A673 (cell line): ENCODE measurements at regions not wholly inside any gene's neighbourhood (a gene's known extent, or its start where the extent isn't known, plus 50 kb on each side); places are given as distances from the start of the nearest gene placed in this dataset.

Experiments used
- BruUV-seq: library from RNA; stranded (reverse); fragments of 400-500 nt; replicated peaks from 2 replicates; lab custom pipeline; 2021; lab: Mats Ljungman, UMichigan
- CTCF ChIA-PET: fragments of 300-600 bp; sonication (Branson Sonifier 250); formaldehyde crosslinking; loops from one replicate; lab custom pipeline; 2022; ENCODE audit warnings: antibody characterized with exemption; lab: Charles Lee
- POLR2A ChIA-PET: fragments of 300-600 bp; sonication (Branson Sonifier 250); formaldehyde crosslinking; loops from one replicate; lab custom pipeline; 2022; ENCODE audit warnings: antibody characterized with exemption; ENCODE audit not compliant: low non-redundant PET; lab: Charles Lee
- DNase-seq: peaks from one replicate; pipeline ENCODE4 v3.0.0-alpha.2; 2015; ENCODE audit warnings: low spot score
- H3K27ac ChIP-seq: fragments of 200-600 bp; sonication (generic); 2 replicates; pipeline ENCODE4 v1.5.1; 2016; ENCODE audit warnings: mixed run types, low read depth, mild to moderate bottlenecking, mixed read lengths, antibody characterized with exemption, low read length; ENCODE audit not compliant: poor library complexity, severe bottlenecking
- H3K27me3 ChIP-seq: fragments of 200-600 bp; sonication (generic); replicated peaks from 2 replicates; pipeline ENCODE4 v1.6.1; 2017; ENCODE audit warnings: mixed run types, low read depth, mild to moderate bottlenecking, mixed read lengths, antibody characterized with exemption, low read length; ENCODE audit not compliant: insufficient read depth, poor library complexity
- H3K36me3 ChIP-seq: fragments of 200-600 bp; sonication (generic); 2 replicates; pipeline ENCODE4 v1.6.1; 2016; ENCODE audit warnings: mixed run types, mild to moderate bottlenecking, mixed read lengths, antibody characterized with exemption, low read length; ENCODE audit not compliant: insufficient read depth, poor library complexity, severe bottlenecking
- H3K4me1 ChIP-seq: fragments of 200-600 bp; sonication (generic); 2 replicates; pipeline ENCODE4 v1.6.1; 2017; ENCODE audit warnings: mixed run types, mild to moderate bottlenecking, mixed read lengths, antibody characterized with exemption, low read length; ENCODE audit not compliant: insufficient read depth, poor library complexity, severe bottlenecking
- H3K4me3 ChIP-seq: fragments of 200-600 bp; sonication (generic); 2 replicates; pipeline ENCODE4 v1.5.1; 2016; ENCODE audit warnings: low read depth, mixed run types, mild to moderate bottlenecking, mixed read lengths, low read length; ENCODE audit not compliant: poor library complexity, severe bottlenecking
- H3K9me3 ChIP-seq: fragments of 200-600 bp; sonication (generic); 2 replicates; pipeline ENCODE4 v1.6.1; 2016; ENCODE audit warnings: mixed run types, low read depth, mild to moderate bottlenecking, mixed read lengths, antibody characterized with exemption, low read length; ENCODE audit not compliant: poor library complexity, severe bottlenecking
- EZH2 ChIP-seq: fragments of 200-600 bp; sonication (generic); IDR thresholded peaks from 2 replicates; pipeline ENCODE4 v1.6.1; 2017; ENCODE audit warnings: borderline replicate concordance, low read depth, mild to moderate bottlenecking, mixed read lengths, antibody characterized with exemption, low read length; ENCODE audit not compliant: poor library complexity, severe bottlenecking
- intact Hi-C: fragments of 100-400 bp; cut with micrococcal nuclease; formaldehyde crosslinking; loops from one replicate; pipeline ENCODE4 v1.10.0; 2022; ENCODE audit not compliant: unreplicated experiment
- TF ChIP-seq, protein P1 (sequence below): fragments of 300-800, 200-600 bp; sonication (generic); conservative IDR thresholded peaks from 2 replicates; pipeline ENCODE4 v1.5.1; 2017; ENCODE audit warnings: low read depth, mild to moderate bottlenecking, antibody characterized with exemption, low read length, moderate library complexity, mixed read lengths

GRCh38 chr13:24045597-24045996 lies 114.9 kb upstream of the SPATA13 start:
- Histone ChIP-seq H3K9me3 (peaks cover 15% of the 10 kb centered on the region), H3K4me1 (no peaks in the 10 kb centered on the region), H3K27ac (no peak overlapping the region), H3K4me3 (no peak overlapping the region), H3K36me3 (no peaks in the 10 kb centered on the region), H3K27me3 (no peaks in the 10 kb centered on the region)
- ChIA-PET CTCF (no interaction called here), POLR2A (no interaction called here)
- no peak for DNase-seq
- intact Hi-C loops = no loop called here
- no TSS peak for BruUV-seq
- TF ChIP-seq, protein P1, sequence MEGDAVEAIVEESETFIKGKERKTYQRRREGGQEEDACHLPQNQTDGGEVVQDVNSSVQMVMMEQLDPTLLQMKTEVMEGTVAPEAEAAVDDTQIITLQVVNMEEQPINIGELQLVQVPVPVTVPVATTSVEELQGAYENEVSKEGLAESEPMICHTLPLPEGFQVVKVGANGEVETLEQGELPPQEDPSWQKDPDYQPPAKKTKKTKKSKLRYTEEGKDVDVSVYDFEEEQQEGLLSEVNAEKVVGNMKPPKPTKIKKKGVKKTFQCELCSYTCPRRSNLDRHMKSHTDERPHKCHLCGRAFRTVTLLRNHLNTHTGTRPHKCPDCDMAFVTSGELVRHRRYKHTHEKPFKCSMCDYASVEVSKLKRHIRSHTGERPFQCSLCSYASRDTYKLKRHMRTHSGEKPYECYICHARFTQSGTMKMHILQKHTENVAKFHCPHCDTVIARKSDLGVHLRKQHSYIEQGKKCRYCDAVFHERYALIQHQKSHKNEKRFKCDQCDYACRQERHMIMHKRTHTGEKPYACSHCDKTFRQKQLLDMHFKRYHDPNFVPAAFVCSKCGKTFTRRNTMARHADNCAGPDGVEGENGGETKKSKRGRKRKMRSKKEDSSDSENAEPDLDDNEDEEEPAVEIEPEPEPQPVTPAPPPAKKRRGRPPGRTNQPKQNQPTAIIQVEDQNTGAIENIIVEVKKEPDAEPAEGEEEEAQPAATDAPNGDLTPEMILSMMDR = no peak
- no peak for TF ChIP-seq EZH2

DNA sequence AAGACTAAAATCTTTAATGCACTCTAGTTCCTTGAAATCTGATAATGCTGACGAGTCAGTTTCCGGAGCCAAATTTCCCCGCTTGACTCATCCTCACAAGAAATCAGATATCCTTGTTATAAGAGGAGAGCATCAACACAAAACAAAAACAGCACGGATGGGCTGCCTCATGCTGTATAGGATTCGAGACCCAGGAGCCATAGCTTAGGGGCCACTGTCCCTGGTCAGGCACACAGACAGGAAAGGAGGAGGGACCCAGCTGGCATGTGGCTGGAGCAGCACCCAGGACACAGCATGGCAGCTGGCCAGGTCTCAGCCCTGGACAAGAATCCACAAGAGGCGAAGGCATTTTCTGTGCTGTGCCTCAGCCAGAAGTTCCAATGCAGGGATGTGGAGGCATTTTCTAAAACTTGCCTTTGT lies 110.2 kb upstream of the SPATA13 start:
- ChIA-PET POLR2A (no interaction called here), CTCF (no interaction called here)
- peaks cover 15% of the 10 kb centered on the region for H3K9me3 ChIP-seq
- DNase-seq = peak; percentile 28
- H3K27ac ChIP-seq = no peak overlapping the region
- peaks cover 9% of the 10 kb centered on the region for H3K4me1 ChIP-seq
- no peak overlapping the region for H3K4me3 ChIP-seq
- H3K36me3 ChIP-seq = no peaks in the 10 kb centered on the region
- no peak for TF ChIP-seq EZH2
- TF ChIP-seq, protein P1 = no peak
- intact Hi-C loops = no loop called here
- BruUV-seq = no TSS peak
- no peaks in the 10 kb centered on the region for H3K27me3 ChIP-seq

GRCh38 chr13:24050796-24051715 lies 109.5 kb upstream of the SPATA13 start:
- peaks cover 9% of the 10 kb centered on the region for H3K4me1 ChIP-seq
- DNase-seq = peak; percentile 34
- ChIA-PET CTCF (no interaction called here), POLR2A (no interaction called here)
- intact Hi-C loops = no loop called here
- TF ChIP-seq, protein P1 = no peak
- no peak for TF ChIP-seq EZH2
- H3K27me3 ChIP-seq = no peaks in the 10 kb centered on the region
- H3K9me3 ChIP-seq = peaks cover 15% of the 10 kb centered on the region
- H3K27ac ChIP-seq = no peak overlapping the region
- BruUV-seq = no TSS peak
- no peak overlapping the region for H3K4me3 ChIP-seq
- no peaks in the 10 kb centered on the region for H3K36me3 ChIP-seq
